ENCODE measurements at regions not wholly inside any gene's neighbourhood (a gene's known extent, or its start where the extent isn't known, plus 50 kb on each side); places are given as distances from the start of the nearest gene placed in this dataset.
A peak's percentile ranks its signal among the peaks of the same experiment; 100 is the strongest.
"Not testable (repeated sequence)": the region's sequence is repeated elsewhere in the genome, so short reads cannot be mapped to it uniquely, and the experiment has no call there.

- no peak for DNase-seq
These were observed 52.9 kb upstream of the SEC14L1 start for GRCh38 chr17:77087650-77088454.

- DNase-seq = peak; percentile 83 to 87
These were observed 52.2 kb upstream of the SEC14L1 start for GRCh38 chr17:77088455-77089123.

GRCh38 chr17:77089124-77089490 is 51.7 kb upstream of the SEC14L1 start:
- DNase-seq = peak in 1 of 2 experiments; percentile 24

GRCh38 chr17:77089949-77090348 is 50.8 kb upstream of the SEC14L1 start:
- not testable (repeated sequence) for DNase-seq

GRCh38 chr17:77090476-77090875 is 50.3 kb upstream of the SEC14L1 start:
- no peak for DNase-seq
